ENCODE measurements at regions not wholly inside any gene's neighbourhood (a gene's known extent, or its start where the extent isn't known, plus 50 kb on each side); places are given as distances from the start of the nearest gene placed in this dataset.

- DNase-seq: peak in 1 of 2 donors; percentile 20
- H3K27me3 ChIP-seq: peaks cover 0 to 9% (median 0%) of the 10 kb centered on the region in 7 donors
- peaks cover 0 to 18% (median 3%) of the 10 kb centered on the region in 9 donors for H3K4me1 ChIP-seq
- no peaks in the 10 kb centered on the region for H3K36me3 ChIP-seq
- no peaks in the 10 kb centered on the region for H3K9me3 ChIP-seq
- H3K4me3 ChIP-seq: no peak overlapping the region
- H3K27ac ChIP-seq: peak overlapping the region in 4 of 10 donors; percentile 29 to 41 (median 34)
- intact Hi-C loops (cut with DNase I): no loop called here
- TF ChIP-seq CTCF (IDR thresholded peaks at IDR 0.05): no peak
- 50 to 66% methylated on average over 5 of the region's 5 CpGs for WGBS, 2 donors
- peak in 7 of 8 donors; percentile 77 to 93 (median 86) for ATAC-seq
Observed at GRCh38 chr1:116185161-116185701, 74.0 kb downstream of the MAB21L3 start.

- H3K36me3 ChIP-seq: no peaks in the 10 kb centered on the region
- H3K27ac ChIP-seq: no peak overlapping the region
- peaks cover 0 to 8% (median 3%) of the 10 kb centered on the region in 9 donors for H3K4me1 ChIP-seq
- H3K4me3 ChIP-seq: no peak overlapping the region
- intact Hi-C loops (cut with DNase I): no loop called here
- no peaks in the 10 kb centered on the region for H3K9me3 ChIP-seq
- DNase-seq (no peak), ATAC-seq (no peak)
- TF ChIP-seq CTCF (IDR thresholded peaks at IDR 0.05): no peak
- H3K27me3 ChIP-seq: no peaks in the 10 kb centered on the region
- WGBS, 2 donors: 63 to 84% methylated on average over 3 of the region's 3 CpGs
Observed at GRCh38 chr1:116189481-116189880, 78.3 kb downstream of the MAB21L3 start.

- ATAC-seq: no peak
- H3K27ac ChIP-seq: no peak overlapping the region
- no peaks in the 10 kb centered on the region for H3K4me1 ChIP-seq
- no peak overlapping the region for H3K4me3 ChIP-seq
- H3K9me3 ChIP-seq: no peaks in the 10 kb centered on the region
- no peaks in the 10 kb centered on the region for H3K36me3 ChIP-seq
- no peak for TF ChIP-seq CTCF (IDR thresholded peaks at IDR 0.05)
- no peak for DNase-seq
- intact Hi-C loops (cut with DNase I): no loop called here
- H3K27me3 ChIP-seq: no peaks in the 10 kb centered on the region
- 91 to 99% methylated on average over 2 of the region's 2 CpGs for WGBS, 2 donors
Observed at GRCh38 chr1:116191294-116191693, 80.1 kb downstream of the MAB21L3 start.

GRCh38 chr1:116193768-116194167 is 82.6 kb downstream of the MAB21L3 start:
- no peaks in the 10 kb centered on the region for H3K36me3 ChIP-seq
- DNase-seq: no peak
- no peaks in the 10 kb centered on the region for H3K4me1 ChIP-seq
- ATAC-seq: no peak
- no peak overlapping the region for H3K27ac ChIP-seq
- no peaks in the 10 kb centered on the region for H3K27me3 ChIP-seq
- H3K4me3 ChIP-seq: no peak overlapping the region
- intact Hi-C loops (cut with DNase I): no loop called here
- 86 to 94% methylated on average over 2 of the region's 2 CpGs for WGBS, 2 donors
- no peak for TF ChIP-seq CTCF (IDR thresholded peaks at IDR 0.05)
- H3K9me3 ChIP-seq: no peaks in the 10 kb centered on the region

All from heart right ventricle (tissue), 16 donors.